ENCODE measurements at regions not wholly inside any gene's neighbourhood (a gene's known extent, or its start where the extent isn't known, plus 50 kb on each side); places are given as distances from the start of the nearest gene placed in this dataset.

- no peak for DNase-seq
- no peak overlapping the region for H3K4me3 ChIP-seq
- no peaks in the 10 kb centered on the region for H3K27me3 ChIP-seq
- WGBS, 3 donors = 86 to 90% (median 89%) methylated on average over 3 of the region's 3 CpGs
- no peaks in the 10 kb centered on the region for H3K9me3 ChIP-seq
- no peak overlapping the region for H3K27ac ChIP-seq
- H3K4me1 ChIP-seq (ENCODE audit: insufficient read depth) = no peaks in the 10 kb centered on the region
- TF ChIP-seq EP300 (IDR thresholded peaks at IDR 0.05) (no peak), POLR2A (IDR thresholded peaks at IDR 0.05) (no peak), CTCF (IDR thresholded peaks at IDR 0.05) (no peak)
- intact Hi-C loops (cut with DNase I) = no loop called here
- no peaks in the 10 kb centered on the region for H3K36me3 ChIP-seq
These were observed 108.2 kb upstream of the TNC start for GRCh38 chr9:115226152-115226551.

- intact Hi-C loops (cut with DNase I) = no loop called here
- Histone ChIP-seq H3K36me3 (no peaks in the 10 kb centered on the region), H3K27me3 (no peaks in the 10 kb centered on the region), H3K4me1 (ENCODE audit: insufficient read depth) (no peaks in the 10 kb centered on the region), H3K9me3 (no peaks in the 10 kb centered on the region), H3K4me3 (no peak overlapping the region), H3K27ac (no peak overlapping the region)
- WGBS, 3 donors = 84 to 94% (median 90%) methylated on average over 2 of the region's 2 CpGs
- TF ChIP-seq CTCF (IDR thresholded peaks at IDR 0.05) (no peak), POLR2A (IDR thresholded peaks at IDR 0.05) (no peak), EP300 (IDR thresholded peaks at IDR 0.05) (no peak)
- DNase-seq = no peak
These were observed 111.5 kb upstream of the TNC start for GRCh38 chr9:115229496-115229895.

- no peak for TF ChIP-seq EP300 (IDR thresholded peaks at IDR 0.05)
- no peak for TF ChIP-seq CTCF (IDR thresholded peaks at IDR 0.05)
- no peak for TF ChIP-seq POLR2A (IDR thresholded peaks at IDR 0.05)
- Histone ChIP-seq H3K4me1 (ENCODE audit: insufficient read depth) (no peaks in the 10 kb centered on the region), H3K27ac (no peak overlapping the region), H3K9me3 (no peaks in the 10 kb centered on the region), H3K27me3 (no peaks in the 10 kb centered on the region), H3K36me3 (no peaks in the 10 kb centered on the region), H3K4me3 (no peak overlapping the region)
- intact Hi-C loops (cut with DNase I) = no loop called here
- WGBS, 3 donors = 85 to 90% (median 86%) methylated on average over 3 of the region's 3 CpGs
- no peak for DNase-seq
These were observed 113.1 kb upstream of the TNC start for GRCh38 chr9:115230924-115231515.

GRCh38 chr9:115232181-115232774 lies 114.3 kb upstream of the TNC start:
- no peaks in the 10 kb centered on the region for H3K36me3 ChIP-seq
- H3K9me3 ChIP-seq = no peaks in the 10 kb centered on the region
- no peaks in the 10 kb centered on the region for H3K27me3 ChIP-seq
- intact Hi-C loops (cut with DNase I) = no loop called here
- no peaks in the 10 kb centered on the region for H3K4me1 ChIP-seq (ENCODE audit: insufficient read depth)
- no peak for DNase-seq
- H3K27ac ChIP-seq = no peak overlapping the region
- H3K4me3 ChIP-seq = no peak overlapping the region
- TF ChIP-seq POLR2A (IDR thresholded peaks at IDR 0.05) = no peak

GRCh38 chr9:115234094-115234493 lies 116.1 kb upstream of the TNC start:
- intact Hi-C loops (cut with DNase I) = no loop called here
- no peak for DNase-seq
- Histone ChIP-seq H3K36me3 (no peaks in the 10 kb centered on the region), H3K4me3 (no peak overlapping the region), H3K27me3 (no peaks in the 10 kb centered on the region), H3K4me1 (ENCODE audit: insufficient read depth) (no peaks in the 10 kb centered on the region), H3K27ac (no peak overlapping the region), H3K9me3 (no peaks in the 10 kb centered on the region)
- WGBS, 3 donors = 58 to 73% (median 70%) methylated on average over 2 of the region's 2 CpGs
- no peak for TF ChIP-seq POLR2A (IDR thresholded peaks at IDR 0.05)
- TF ChIP-seq EP300 (IDR thresholded peaks at IDR 0.05) = no peak
- no peak for TF ChIP-seq CTCF (IDR thresholded peaks at IDR 0.05)
